Fibroblast of lung (primary cell): ENCODE measurements at regions not wholly inside any gene's neighbourhood (a gene's known extent, or its start where the extent isn't known, plus 50 kb on each side); places are given as distances from the start of the nearest gene placed in this dataset.

Source experiments
- DNase-seq, 2 donors: peaks; one replicate each; pipeline versions ENCODE4 v3.0.0 to v3.0.0-alpha.2; 2010; ENCODE audit warnings: low read depth in 2 of 2
- H2AFZ ChIP-seq: 2 replicates; pipeline ENCODE4 v1.5.1; 2012; ENCODE audit warnings: low read length, control low read depth, inconsistent platforms
- H3K27ac ChIP-seq: 2 replicates; pipeline ENCODE4 v1.5.1; 2011; ENCODE audit warnings: low read length, control low read depth; ENCODE audit not compliant: insufficient read depth
- H3K27me3 ChIP-seq: 2 replicates; pipeline ENCODE4 v1.5.1; 2011; ENCODE audit warnings: mild to moderate bottlenecking, low read length; ENCODE audit not compliant: control insufficient read depth, insufficient read depth
- H3K36me3 ChIP-seq: 2 replicates; pipeline ENCODE4 v1.5.1; 2011; ENCODE audit warnings: low read length; ENCODE audit not compliant: control insufficient read depth, insufficient read depth
- H3K4me1 ChIP-seq: 2 replicates; pipeline ENCODE4 v1.5.1; 2011; ENCODE audit warnings: low read length; ENCODE audit not compliant: control insufficient read depth, insufficient read depth; ENCODE audit errors: extremely low read depth
- H3K4me2 ChIP-seq: 2 replicates; pipeline ENCODE4 v1.5.1; 2011; ENCODE audit warnings: low read length, control low read depth; ENCODE audit not compliant: insufficient read depth; ENCODE audit errors: extremely low read depth
- H3K4me3 ChIP-seq, 4 experiments: fragments of 200-600 bp in 1 of 4; sonication (generic) in 1 of 4; replicated peaks in 1 of 4; 2 replicates each; pipeline ENCODE4 v1.5.1; 2011 to 2016; ENCODE audit warnings: low read length in 4 of 4, low read depth in 3 of 4, mild to moderate bottlenecking in 3 of 4, control low read depth in 2 of 4, inconsistent platforms in 1 of 4, mixed read lengths in 1 of 4; ENCODE audit not compliant: insufficient read depth in 1 of 4; ENCODE audit errors: control extremely low read depth in 1 of 4
- H3K79me2 ChIP-seq: 2 replicates; pipeline ENCODE4 v1.5.1; 2012; ENCODE audit warnings: mild to moderate bottlenecking, low read length, inconsistent platforms; ENCODE audit not compliant: control insufficient read depth, insufficient read depth
- H3K9ac ChIP-seq: 2 replicates; pipeline ENCODE4 v1.5.1; 2011; ENCODE audit warnings: mild to moderate bottlenecking, low read length, control low read depth; ENCODE audit not compliant: insufficient read depth
- H3K9me3 ChIP-seq: 2 replicates; pipeline ENCODE4 v1.5.1; 2012; ENCODE audit warnings: low read depth, low read length; ENCODE audit not compliant: control insufficient read depth, insufficient read depth
- H4K20me1 ChIP-seq: 2 replicates; pipeline ENCODE4 v1.5.1; 2011; ENCODE audit warnings: low read length; ENCODE audit not compliant: control insufficient read depth, insufficient read depth; ENCODE audit errors: extremely low read depth
- EZH2 ChIP-seq: IDR thresholded peaks from 2 replicates; pipeline ENCODE4 v1.5.1; 2012; ENCODE audit warnings: low read length, control low read depth, mild to moderate bottlenecking; ENCODE audit errors: missing control alignments
- TF ChIP-seq, protein P1 (sequence below), 2 donors: IDR thresholded peaks in 1 of 2; conservative IDR thresholded peaks in 1 of 2; 1 replicate in 1 of 2; 2 replicates in 1 of 2; pipeline ENCODE4 v1.5.1; 2011 to 2012; ENCODE audit warnings: low read length in 2 of 2, control low read depth in 1 of 2, inconsistent platforms in 1 of 2, low read depth in 1 of 2, mild to moderate bottlenecking in 1 of 2

- Histone ChIP-seq H3K4me2 (no peak overlapping the region), H3K4me1 (no peaks in the 10 kb centered on the region), H3K79me2 (no peaks in the 10 kb centered on the region), H3K27me3 (no peaks in the 10 kb centered on the region), H4K20me1 (no peaks in the 10 kb centered on the region), H3K4me3 (no peak overlapping the region), H3K27ac (no peak overlapping the region), H3K9ac (no peak overlapping the region), H3K9me3 (no peaks in the 10 kb centered on the region), H2AFZ (no peak overlapping the region), H3K36me3 (no peaks in the 10 kb centered on the region)
- DNase-seq: no peak
- no peak for TF ChIP-seq EZH2
- TF ChIP-seq, protein P1, sequence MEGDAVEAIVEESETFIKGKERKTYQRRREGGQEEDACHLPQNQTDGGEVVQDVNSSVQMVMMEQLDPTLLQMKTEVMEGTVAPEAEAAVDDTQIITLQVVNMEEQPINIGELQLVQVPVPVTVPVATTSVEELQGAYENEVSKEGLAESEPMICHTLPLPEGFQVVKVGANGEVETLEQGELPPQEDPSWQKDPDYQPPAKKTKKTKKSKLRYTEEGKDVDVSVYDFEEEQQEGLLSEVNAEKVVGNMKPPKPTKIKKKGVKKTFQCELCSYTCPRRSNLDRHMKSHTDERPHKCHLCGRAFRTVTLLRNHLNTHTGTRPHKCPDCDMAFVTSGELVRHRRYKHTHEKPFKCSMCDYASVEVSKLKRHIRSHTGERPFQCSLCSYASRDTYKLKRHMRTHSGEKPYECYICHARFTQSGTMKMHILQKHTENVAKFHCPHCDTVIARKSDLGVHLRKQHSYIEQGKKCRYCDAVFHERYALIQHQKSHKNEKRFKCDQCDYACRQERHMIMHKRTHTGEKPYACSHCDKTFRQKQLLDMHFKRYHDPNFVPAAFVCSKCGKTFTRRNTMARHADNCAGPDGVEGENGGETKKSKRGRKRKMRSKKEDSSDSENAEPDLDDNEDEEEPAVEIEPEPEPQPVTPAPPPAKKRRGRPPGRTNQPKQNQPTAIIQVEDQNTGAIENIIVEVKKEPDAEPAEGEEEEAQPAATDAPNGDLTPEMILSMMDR (conservative IDR thresholded peaks at IDR 0.05 in 1 of 2, IDR thresholded peaks at IDR 0.05 in 1 of 2; ENCODE audit: low read depth in 1 of 2, low read length in 2 of 2): no peak
These were observed 692.5 kb upstream of the ZWINT start for GRCh38 chr10:57053530-57053929.

DNA sequence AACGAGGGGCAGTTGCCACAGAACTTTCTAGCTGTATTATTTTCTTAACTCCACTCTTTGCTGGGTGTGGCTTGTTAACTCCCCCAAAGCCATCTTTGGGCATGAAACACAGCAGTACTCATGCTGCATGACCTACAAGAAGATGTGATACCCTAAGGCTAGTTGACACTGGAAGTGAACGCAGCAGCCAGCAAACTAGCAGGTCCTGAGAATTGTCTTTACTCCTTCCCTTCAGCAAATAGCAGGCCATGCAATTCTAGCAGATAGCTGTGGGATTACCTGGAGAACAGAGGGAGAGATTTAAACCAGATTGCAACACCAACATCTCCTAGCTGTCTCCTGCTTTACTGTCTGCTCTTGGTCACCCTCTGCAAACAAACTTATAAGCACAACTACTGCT lies 688.0 kb upstream of the ZWINT start:
- no peak for DNase-seq
- no peak overlapping the region for H3K27ac ChIP-seq
- H3K27me3 ChIP-seq: no peaks in the 10 kb centered on the region
- H3K4me2 ChIP-seq: no peak overlapping the region
- H4K20me1 ChIP-seq: no peaks in the 10 kb centered on the region
- H3K9ac ChIP-seq: no peak overlapping the region
- no peaks in the 10 kb centered on the region for H3K9me3 ChIP-seq
- no peak for TF ChIP-seq EZH2
- TF ChIP-seq, protein P1 (conservative IDR thresholded peaks at IDR 0.05 in 1 of 2, IDR thresholded peaks at IDR 0.05 in 1 of 2; ENCODE audit: low read depth in 1 of 2, low read length in 2 of 2): no peak
- H3K79me2 ChIP-seq: no peaks in the 10 kb centered on the region
- H3K36me3 ChIP-seq: no peaks in the 10 kb centered on the region
- H3K4me3 ChIP-seq: no peak overlapping the region
- H3K4me1 ChIP-seq: no peaks in the 10 kb centered on the region
- H2AFZ ChIP-seq: no peak overlapping the region

DNA sequence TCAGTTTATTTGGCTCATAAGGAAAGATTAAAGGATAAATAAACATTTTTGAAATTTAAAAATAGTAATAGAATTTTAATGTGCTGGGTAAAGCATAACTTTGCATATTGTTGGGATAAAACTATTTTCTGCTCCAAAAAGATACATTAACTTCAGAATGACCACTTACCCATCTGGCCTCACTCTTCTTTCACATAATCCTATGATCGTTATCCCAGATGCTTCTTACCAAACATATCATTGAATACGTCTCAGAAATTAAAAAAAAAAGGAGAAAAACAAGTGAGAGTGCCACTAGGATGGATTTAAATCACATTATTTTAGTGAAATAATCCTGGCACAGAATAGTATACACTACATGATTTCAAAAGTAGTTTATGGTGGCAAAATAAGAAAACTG lies 677.5 kb upstream of the ZWINT start:
- Histone ChIP-seq H3K9ac (no peak overlapping the region), H3K36me3 (no peaks in the 10 kb centered on the region), H3K27ac (no peak overlapping the region), H3K4me1 (no peaks in the 10 kb centered on the region), H3K9me3 (no peaks in the 10 kb centered on the region), H4K20me1 (no peaks in the 10 kb centered on the region), H3K79me2 (no peaks in the 10 kb centered on the region), H3K27me3 (no peaks in the 10 kb centered on the region), H3K4me2 (no peak overlapping the region), H2AFZ (no peak overlapping the region), H3K4me3 (no peak overlapping the region)
- TF ChIP-seq, protein P1 (conservative IDR thresholded peaks at IDR 0.05 in 1 of 2, IDR thresholded peaks at IDR 0.05 in 1 of 2; ENCODE audit: low read depth in 1 of 2, low read length in 2 of 2): no peak
- no peak for TF ChIP-seq EZH2
- DNase-seq: no peak
